Calu3 (cell line): ENCODE measurements at regions not wholly inside any gene's neighbourhood (a gene's known extent, or its start where the extent isn't known, plus 50 kb on each side); places are given as distances from the start of the nearest gene placed in this dataset.

Experiments used
- BruUV-seq: library from RNA; stranded (reverse); fragments of 400-500 nt; replicated peaks from 2 replicates; lab custom pipeline; 2021; lab: Mats Ljungman, UMichigan
- CTCF ChIA-PET: fragments of 300-600 bp; sonication (Branson Sonifier 250); formaldehyde crosslinking; loops from one replicate; lab custom pipeline; 2022; ENCODE audit warnings: antibody characterized with exemption; lab: Charles Lee
- DNase-seq: peaks from one replicate; pipeline ENCODE4 v3.0.0; 2022
- H3K27ac Mint-ChIP-seq: one replicate; pipeline ENCODE4 v1.8.0; 2022; ENCODE audit warnings: mixed read lengths; ENCODE audit not compliant: unreplicated experiment
- H3K27me3 Mint-ChIP-seq: one replicate; pipeline ENCODE4 v1.8.0; 2022; ENCODE audit warnings: mixed read lengths; ENCODE audit not compliant: unreplicated experiment
- H3K36me3 Mint-ChIP-seq: one replicate; pipeline ENCODE4 v1.8.0; 2022; ENCODE audit warnings: mild to moderate bottlenecking, moderate library complexity, mixed read lengths; ENCODE audit not compliant: insufficient read depth, unreplicated experiment
- H3K4me1 Mint-ChIP-seq: one replicate; pipeline ENCODE4 v1.8.0; 2022; ENCODE audit warnings: mild to moderate bottlenecking, low read depth, mixed read lengths; ENCODE audit not compliant: unreplicated experiment
- H3K4me3 Mint-ChIP-seq: one replicate; pipeline ENCODE4 v1.8.0; 2022; ENCODE audit warnings: mild to moderate bottlenecking, low read depth, moderate library complexity, mixed read lengths; ENCODE audit not compliant: unreplicated experiment
- H3K9me3 Mint-ChIP-seq: one replicate; pipeline ENCODE4 v1.8.0; 2022; ENCODE audit warnings: low read depth, mixed read lengths; ENCODE audit not compliant: unreplicated experiment
- intact Hi-C: fragments of 100-400 bp; cut with micrococcal nuclease; formaldehyde crosslinking; loops from one replicate; pipeline ENCODE4 v1.10.0; 2022; ENCODE audit not compliant: unreplicated experiment
- TF ChIP-seq, protein P1 (sequence below): fragments of 200-600 bp; IDR thresholded peaks from one replicate; pipeline ENCODE4 v1.8.0; 2022; ENCODE audit warnings: antibody characterized with exemption; ENCODE audit not compliant: unreplicated experiment

GRCh38 chr2:51301381-51301780, 269.4 kb upstream of the NRXN1 start:
- no peak overlapping the region for H3K27ac Mint-ChIP-seq
- H3K27me3 Mint-ChIP-seq, result no peaks in the 10 kb centered on the region
- peaks cover 5% of the 10 kb centered on the region for H3K9me3 Mint-ChIP-seq
- intact Hi-C loops, result no loop called here
- H3K4me3 Mint-ChIP-seq, result no peak overlapping the region
- CTCF ChIA-PET, result no interaction called here
- TF ChIP-seq, protein P1, sequence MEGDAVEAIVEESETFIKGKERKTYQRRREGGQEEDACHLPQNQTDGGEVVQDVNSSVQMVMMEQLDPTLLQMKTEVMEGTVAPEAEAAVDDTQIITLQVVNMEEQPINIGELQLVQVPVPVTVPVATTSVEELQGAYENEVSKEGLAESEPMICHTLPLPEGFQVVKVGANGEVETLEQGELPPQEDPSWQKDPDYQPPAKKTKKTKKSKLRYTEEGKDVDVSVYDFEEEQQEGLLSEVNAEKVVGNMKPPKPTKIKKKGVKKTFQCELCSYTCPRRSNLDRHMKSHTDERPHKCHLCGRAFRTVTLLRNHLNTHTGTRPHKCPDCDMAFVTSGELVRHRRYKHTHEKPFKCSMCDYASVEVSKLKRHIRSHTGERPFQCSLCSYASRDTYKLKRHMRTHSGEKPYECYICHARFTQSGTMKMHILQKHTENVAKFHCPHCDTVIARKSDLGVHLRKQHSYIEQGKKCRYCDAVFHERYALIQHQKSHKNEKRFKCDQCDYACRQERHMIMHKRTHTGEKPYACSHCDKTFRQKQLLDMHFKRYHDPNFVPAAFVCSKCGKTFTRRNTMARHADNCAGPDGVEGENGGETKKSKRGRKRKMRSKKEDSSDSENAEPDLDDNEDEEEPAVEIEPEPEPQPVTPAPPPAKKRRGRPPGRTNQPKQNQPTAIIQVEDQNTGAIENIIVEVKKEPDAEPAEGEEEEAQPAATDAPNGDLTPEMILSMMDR, result no peak
- H3K4me1 Mint-ChIP-seq, result no peaks in the 10 kb centered on the region
- DNase-seq, result no peak
- H3K36me3 Mint-ChIP-seq, result no peaks in the 10 kb centered on the region
- no TSS peak for BruUV-seq

GRCh38 chr2:51299370-51299769, 267.4 kb upstream of the NRXN1 start:
- H3K9me3 Mint-ChIP-seq, result peaks cover 5% of the 10 kb centered on the region

DNA sequence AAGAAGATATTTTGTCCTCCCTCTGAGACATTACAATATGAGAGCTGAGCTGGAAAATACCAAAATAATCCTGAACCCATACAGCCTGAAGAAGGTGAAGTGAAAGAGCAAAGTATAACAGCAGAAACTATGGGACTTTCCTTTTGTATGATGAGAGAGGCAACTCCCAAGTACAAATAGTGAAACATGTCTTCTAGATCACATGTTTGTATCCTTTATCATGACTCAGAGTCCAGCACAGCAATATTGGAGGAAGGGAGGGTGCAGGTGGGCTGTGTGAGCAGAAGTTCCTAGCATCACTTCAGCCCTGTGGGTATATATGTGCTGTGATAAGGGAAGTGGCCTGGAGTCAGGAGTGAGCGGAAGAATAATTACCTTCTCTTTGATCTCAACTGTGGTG, 265.6 kb upstream of the NRXN1 start:
- no peaks in the 10 kb centered on the region for H3K4me1 Mint-ChIP-seq
- intact Hi-C loops, result no loop called here
- no peaks in the 10 kb centered on the region for H3K27me3 Mint-ChIP-seq
- DNase-seq, result no peak
- no peak overlapping the region for H3K4me3 Mint-ChIP-seq
- peaks cover 7% of the 10 kb centered on the region for H3K9me3 Mint-ChIP-seq
- no peaks in the 10 kb centered on the region for H3K36me3 Mint-ChIP-seq
- TF ChIP-seq, protein P1, result no peak
- CTCF ChIA-PET, result no interaction called here
- no peak overlapping the region for H3K27ac Mint-ChIP-seq
- no TSS peak for BruUV-seq

More at GRCh38 chr2:51299370-51299769, 267.4 kb upstream of the NRXN1 start:
- Mint-ChIP-seq H3K36me3 (no peaks in the 10 kb centered on the region), H3K27ac (no peak overlapping the region), H3K4me3 (no peak overlapping the region), H3K4me1 (no peaks in the 10 kb centered on the region), H3K27me3 (no peaks in the 10 kb centered on the region)
- intact Hi-C loops, result no loop called here
- TF ChIP-seq, protein P1, result no peak
- no peak for DNase-seq
- CTCF ChIA-PET, result no interaction called here
- no TSS peak for BruUV-seq

- no peak overlapping the region for H3K4me3 Mint-ChIP-seq
- H3K36me3 Mint-ChIP-seq, result no peaks in the 10 kb centered on the region
- H3K27me3 Mint-ChIP-seq, result no peaks in the 10 kb centered on the region
- peaks cover 7% of the 10 kb centered on the region for H3K9me3 Mint-ChIP-seq
- BruUV-seq, result no TSS peak
- no peak overlapping the region for H3K27ac Mint-ChIP-seq
- intact Hi-C loops, result no loop called here
- CTCF ChIA-PET, result interaction anchor here (0.6 kb wide), 1 partner anchor 662 kb away, joined by 3 read pairs; no protein-coding TSS in a partner anchor
- TF ChIP-seq, protein P1, result no peak
- H3K4me1 Mint-ChIP-seq, result no peaks in the 10 kb centered on the region
- DNase-seq, result no peak
These were observed 261.8 kb upstream of the NRXN1 start for GRCh38 chr2:51293566-51294200.
